ENCODE measurements at regions not wholly inside any gene's neighbourhood (a gene's known extent, or its start where the extent isn't known, plus 50 kb on each side); places are given as distances from the start of the nearest gene placed in this dataset.

GRCh38 chr9:14525856-14526255 is 167.4 kb downstream of the ZDHHC21 start:
- Histone ChIP-seq H3K9me3 (ENCODE audit: insufficient read depth, low read length) (no peaks in the 10 kb centered on the region), H3K36me3 (ENCODE audit: low read length) (no peaks in the 10 kb centered on the region), H3K27ac (ENCODE audit: low read depth, low read length) (no peak overlapping the region), H2AFZ (ENCODE audit: low read depth, low read length, severe bottlenecking) (no peak overlapping the region), H3K4me3 (ENCODE audit: insufficient read depth, low read length, poor library complexity, severe bottlenecking) (no peak overlapping the region), H4K20me1 (ENCODE audit: low read depth, low read length) (no peaks in the 10 kb centered on the region), H3K9me2 (replicated peaks; ENCODE audit: insufficient read depth, low read length) (no peaks in the 10 kb centered on the region), H3K4me2 (ENCODE audit: low read depth, low read length, poor library complexity, severe bottlenecking) (no peak overlapping the region), H3K9ac (ENCODE audit: low read length) (no peak overlapping the region), H3F3A (ENCODE audit: insufficient read depth) (no peaks in the 10 kb centered on the region), H3K79me2 (ENCODE audit: insufficient read depth, low read length) (no peaks in the 10 kb centered on the region), H3K27me3 (ENCODE audit: low read length) (no peaks in the 10 kb centered on the region)
- TF ChIP-seq CTCF (IDR thresholded peaks at IDR 0.05; ENCODE audit: insufficient read depth, low read length, poor library complexity, severe bottlenecking) (no peak), EZH2phosphoT487 (conservative IDR thresholded peaks at IDR 0.05; ENCODE audit: low read length) (no peak)

GRCh38 chr9:14524873-14525515 is 168.2 kb downstream of the ZDHHC21 start:
- Histone ChIP-seq H3K4me2 (ENCODE audit: low read depth, low read length, poor library complexity, severe bottlenecking) (no peak overlapping the region), H2AFZ (ENCODE audit: low read depth, low read length, severe bottlenecking) (no peak overlapping the region), H3K9me2 (replicated peaks; ENCODE audit: insufficient read depth, low read length) (no peaks in the 10 kb centered on the region), H4K20me1 (ENCODE audit: low read depth, low read length) (no peaks in the 10 kb centered on the region), H3K9ac (ENCODE audit: low read length) (no peak overlapping the region), H3K36me3 (ENCODE audit: low read length) (no peaks in the 10 kb centered on the region), H3F3A (ENCODE audit: insufficient read depth) (no peaks in the 10 kb centered on the region), H3K9me3 (ENCODE audit: insufficient read depth, low read length) (no peaks in the 10 kb centered on the region), H3K4me3 (ENCODE audit: insufficient read depth, low read length, poor library complexity, severe bottlenecking) (no peak overlapping the region), H3K27me3 (ENCODE audit: low read length) (no peaks in the 10 kb centered on the region), H3K79me2 (ENCODE audit: insufficient read depth, low read length) (no peaks in the 10 kb centered on the region), H3K27ac (ENCODE audit: low read depth, low read length) (no peak overlapping the region)
- TF ChIP-seq EZH2phosphoT487 (conservative IDR thresholded peaks at IDR 0.05; ENCODE audit: low read length) (no peak), CTCF (IDR thresholded peaks at IDR 0.05; ENCODE audit: insufficient read depth, low read length, poor library complexity, severe bottlenecking) (no peak)

GRCh38 chr9:14523545-14523944 is 169.7 kb downstream of the ZDHHC21 start:
- no peaks in the 10 kb centered on the region for H3F3A ChIP-seq (ENCODE audit: insufficient read depth)
- H3K36me3 ChIP-seq (ENCODE audit: low read length): no peaks in the 10 kb centered on the region
- H3K9ac ChIP-seq (ENCODE audit: low read length): no peak overlapping the region
- TF ChIP-seq EZH2phosphoT487 (conservative IDR thresholded peaks at IDR 0.05; ENCODE audit: low read length): no peak
- H3K9me3 ChIP-seq (ENCODE audit: insufficient read depth, low read length): no peaks in the 10 kb centered on the region
- no peak overlapping the region for H3K4me2 ChIP-seq (ENCODE audit: low read depth, low read length, poor library complexity, severe bottlenecking)
- H3K9me2 ChIP-seq (replicated peaks; ENCODE audit: insufficient read depth, low read length): no peaks in the 10 kb centered on the region
- H3K4me3 ChIP-seq (ENCODE audit: insufficient read depth, low read length, poor library complexity, severe bottlenecking): no peak overlapping the region
- no peak overlapping the region for H3K27ac ChIP-seq (ENCODE audit: low read depth, low read length)
- H2AFZ ChIP-seq (ENCODE audit: low read depth, low read length, severe bottlenecking): no peak overlapping the region
- no peaks in the 10 kb centered on the region for H3K27me3 ChIP-seq (ENCODE audit: low read length)
- no peaks in the 10 kb centered on the region for H4K20me1 ChIP-seq (ENCODE audit: low read depth, low read length)
- H3K79me2 ChIP-seq (ENCODE audit: insufficient read depth, low read length): no peaks in the 10 kb centered on the region

GRCh38 chr9:14522627-14523379 is 170.4 kb downstream of the ZDHHC21 start:
- H3K36me3 ChIP-seq (ENCODE audit: low read length): no peaks in the 10 kb centered on the region
- H3K79me2 ChIP-seq (ENCODE audit: insufficient read depth, low read length): no peaks in the 10 kb centered on the region
- H3K9me2 ChIP-seq (replicated peaks; ENCODE audit: insufficient read depth, low read length): no peaks in the 10 kb centered on the region
- no peaks in the 10 kb centered on the region for H3K9me3 ChIP-seq (ENCODE audit: insufficient read depth, low read length)
- no peaks in the 10 kb centered on the region for H3F3A ChIP-seq (ENCODE audit: insufficient read depth)
- H3K27me3 ChIP-seq (ENCODE audit: low read length): no peaks in the 10 kb centered on the region
- no peak overlapping the region for H3K27ac ChIP-seq (ENCODE audit: low read depth, low read length)
- TF ChIP-seq CTCF (IDR thresholded peaks at IDR 0.05; ENCODE audit: insufficient read depth, low read length, poor library complexity, severe bottlenecking): no peak
- no peak for TF ChIP-seq EZH2phosphoT487 (conservative IDR thresholded peaks at IDR 0.05; ENCODE audit: low read length)
- no peak overlapping the region for H3K9ac ChIP-seq (ENCODE audit: low read length)
- H4K20me1 ChIP-seq (ENCODE audit: low read depth, low read length): no peaks in the 10 kb centered on the region
- no peak overlapping the region for H3K4me3 ChIP-seq (ENCODE audit: insufficient read depth, low read length, poor library complexity, severe bottlenecking)
- H3K4me2 ChIP-seq (ENCODE audit: low read depth, low read length, poor library complexity, severe bottlenecking): no peak overlapping the region
- no peak overlapping the region for H2AFZ ChIP-seq (ENCODE audit: low read depth, low read length, severe bottlenecking)
